Ascending aorta (tissue), 2 donors: ENCODE measurements at regions not wholly inside any gene's neighbourhood (a gene's known extent, or its start where the extent isn't known, plus 50 kb on each side); places are given as distances from the start of the nearest gene placed in this dataset.

Experiments
- DNase-seq, 2 donors: peaks; one replicate each; pipeline ENCODE4 v3.0.0-alpha.2; 2019; ENCODE audit warnings: low spot score in 2 of 2
- H3K27ac ChIP-seq, 2 donors: fragments of 200-600 bp; sonication (generic); one replicate each; pipeline ENCODE4 v1.5.1; 2016 to 2017; ENCODE audit warnings: mild to moderate bottlenecking in 1 of 2
- H3K27me3 ChIP-seq: fragments of 200-600 bp; sonication (generic); one replicate; pipeline ENCODE4 v1.5.1; 2017
- H3K36me3 ChIP-seq, 2 donors: fragments of 200-600 bp; sonication (generic); one replicate each; pipeline ENCODE4 v1.5.1; 2016
- H3K4me1 ChIP-seq, 2 donors: fragments of 200-600 bp; sonication (generic); one replicate each; pipeline ENCODE4 v1.5.1; 2016 to 2017; ENCODE audit warnings: mild to moderate bottlenecking in 1 of 2
- H3K4me3 ChIP-seq, 2 donors: fragments of 200-600 bp; sonication (generic); one replicate each; pipeline ENCODE4 v1.5.1; 2016 to 2017; ENCODE audit warnings: mild to moderate bottlenecking in 1 of 2
- H3K9me3 ChIP-seq, 2 donors: fragments of 200-600 bp; sonication (generic); one replicate each; pipeline ENCODE4 v1.5.1; 2016
- CTCF ChIP-seq, 3 experiments: fragments of 200-600 bp in 2 of 3; fragments of 450-650 bp in 1 of 3; sonication (generic) in 2 of 3; IDR thresholded peaks; one replicate each; pipeline ENCODE4 v1.5.1; 2016 to 2019; ENCODE audit warnings: antibody characterized with exemption in 3 of 3, mild to moderate bottlenecking in 1 of 3, moderate library complexity in 1 of 3
- intact Hi-C: fragments of 100-400 bp; cut with DNase I; formaldehyde crosslinking; loops from one replicate; pipeline ENCODE4 v1.15.1; 2023

- intact Hi-C loops = no loop called here
- no peaks in the 10 kb centered on the region for H3K27me3 ChIP-seq
- DNase-seq = no peak
These were observed 120.2 kb upstream of the KCTD7 start for GRCh38 chr7:66508431-66508830.

GRCh38 chr7:66514050-66514449, 114.6 kb upstream of the KCTD7 start:
- no peak overlapping the region for H3K27ac ChIP-seq
- no peak overlapping the region for H3K4me3 ChIP-seq
- TF ChIP-seq CTCF (IDR thresholded peaks at IDR 0.05) = no peak
- no peaks in the 10 kb centered on the region for H3K9me3 ChIP-seq
- no peaks in the 10 kb centered on the region for H3K27me3 ChIP-seq
- intact Hi-C loops = no loop called here
- H3K4me1 ChIP-seq = no peaks in the 10 kb centered on the region
- no peaks in the 10 kb centered on the region for H3K36me3 ChIP-seq
- DNase-seq = no peak

More at GRCh38 chr7:66508431-66508830, 120.2 kb upstream of the KCTD7 start:
- Histone ChIP-seq H3K4me3 (no peak overlapping the region), H3K9me3 (no peaks in the 10 kb centered on the region), H3K27ac (no peak overlapping the region), H3K36me3 (no peaks in the 10 kb centered on the region), H3K4me1 (no peaks in the 10 kb centered on the region)
- TF ChIP-seq CTCF (IDR thresholded peaks at IDR 0.05) = no peak

- DNase-seq = no peak
- intact Hi-C loops = no loop called here
- no peaks in the 10 kb centered on the region for H3K27me3 ChIP-seq
These were observed 111.3 kb upstream of the KCTD7 start for GRCh38 chr7:66517212-66517909.

GRCh38 chr7:66518151-66518691, 110.5 kb upstream of the KCTD7 start:
- no peaks in the 10 kb centered on the region for H3K9me3 ChIP-seq
- no peaks in the 10 kb centered on the region for H3K36me3 ChIP-seq
- no peak overlapping the region for H3K27ac ChIP-seq
- H3K27me3 ChIP-seq = no peaks in the 10 kb centered on the region
- no peak for TF ChIP-seq CTCF (IDR thresholded peaks at IDR 0.05)
- H3K4me1 ChIP-seq = no peaks in the 10 kb centered on the region
- no peak overlapping the region for H3K4me3 ChIP-seq
- no peak for DNase-seq
- intact Hi-C loops = no loop called here

More at GRCh38 chr7:66517212-66517909, 111.3 kb upstream of the KCTD7 start:
- no peaks in the 10 kb centered on the region for H3K36me3 ChIP-seq
- H3K4me1 ChIP-seq = no peaks in the 10 kb centered on the region
- H3K4me3 ChIP-seq = no peak overlapping the region
- no peak for TF ChIP-seq CTCF (IDR thresholded peaks at IDR 0.05)
- no peaks in the 10 kb centered on the region for H3K9me3 ChIP-seq
- no peak overlapping the region for H3K27ac ChIP-seq

GRCh38 chr7:66521675-66522074, 107.0 kb upstream of the KCTD7 start:
- intact Hi-C loops = no loop called here
- no peak for TF ChIP-seq CTCF (IDR thresholded peaks at IDR 0.05)

More at GRCh38 chr7:66521675-66522074, 107.0 kb upstream of the KCTD7 start:
- H3K4me3 ChIP-seq = no peak overlapping the region
- no peaks in the 10 kb centered on the region for H3K27me3 ChIP-seq
- H3K9me3 ChIP-seq = no peaks in the 10 kb centered on the region
- H3K27ac ChIP-seq = no peak overlapping the region
- no peak for DNase-seq
- no peaks in the 10 kb centered on the region for H3K4me1 ChIP-seq
- no peaks in the 10 kb centered on the region for H3K36me3 ChIP-seq
